H1 (cell line): ENCODE measurements at regions not wholly inside any gene's neighbourhood (a gene's known extent, or its start where the extent isn't known, plus 50 kb on each side); places are given as distances from the start of the nearest gene placed in this dataset.

ENCODE experiments used
- POLR2AphosphoS5 ChIP-seq: IDR thresholded peaks from 2 replicates; pipeline ENCODE4 v1.6.1; 2011; ENCODE audit warnings: low read depth, low read length
- RAD21 ChIP-seq, 2 experiments: IDR thresholded peaks in 1 of 2; conservative IDR thresholded peaks in 1 of 2; 2 replicates each; pipeline ENCODE4 v1.6.1; 2011; ENCODE audit warnings: low read depth in 2 of 2, low read length in 2 of 2, improper control_type of control experiment in 1 of 2, inconsistent platforms in 1 of 2, mild to moderate bottlenecking in 1 of 2, moderate library complexity in 1 of 2
- RFX5 ChIP-seq: IDR thresholded peaks from 2 replicates; pipeline ENCODE4 v1.6.1; 2011; ENCODE audit warnings: low read depth, low read length, improper control_type of control experiment, borderline replicate concordance
- SP4 ChIP-seq: IDR thresholded peaks from 2 replicates; pipeline ENCODE4 v1.6.1; 2012; ENCODE audit warnings: low read length, inconsistent platforms

DNA sequence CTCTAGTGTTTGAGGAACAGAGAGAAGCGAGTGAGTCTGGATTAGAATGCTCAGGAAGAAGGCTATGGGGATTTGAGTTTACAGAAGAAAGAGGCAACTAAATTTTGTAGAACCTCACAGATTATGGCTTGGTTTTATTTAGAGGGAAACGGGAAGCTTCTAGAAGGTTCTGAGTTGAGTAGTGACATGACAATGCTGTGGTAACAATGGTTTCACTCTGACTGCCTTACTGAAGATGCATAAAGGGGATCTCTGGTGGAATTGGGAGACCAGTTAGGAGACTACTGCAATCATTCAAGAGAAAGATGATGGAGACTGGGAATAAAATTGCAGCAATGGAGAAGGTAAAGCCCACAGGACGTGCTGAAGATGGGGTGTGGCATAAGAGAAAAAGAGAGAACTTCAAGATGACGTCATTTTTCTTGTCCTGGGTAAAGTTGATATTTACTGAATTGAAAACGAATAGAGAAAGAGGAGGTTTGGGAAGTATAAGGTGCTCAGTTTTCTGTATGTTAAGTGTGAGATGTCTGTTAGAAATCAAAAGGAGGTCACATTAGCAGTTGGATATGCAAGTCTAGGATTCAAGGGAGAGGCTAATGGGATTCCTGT lies 710.1 kb upstream of the NRSN1 start (continued):
- TF ChIP-seq SP4: no peak
- TF ChIP-seq POLR2AphosphoS5: no peak
- TF ChIP-seq RAD21 (IDR thresholded peaks at IDR 0.05 in 1 of 2, conservative IDR thresholded peaks at IDR 0.05 in 1 of 2; ENCODE audit: low read depth in 2 of 2, low read length in 2 of 2): no peak
- no peak for TF ChIP-seq RFX5
